BLaER1 treated with 17β-estradiol and CSF1 and Interleukin-3, amounts not matched to agents 10 nM and 100 nM (cell line): ENCODE measurements at regions not wholly inside any gene's neighbourhood (a gene's known extent, or its start where the extent isn't known, plus 50 kb on each side); places are given as distances from the start of the nearest gene placed in this dataset.

Experiments
- H3K27ac ChIP-seq, 11 experiments: shearing (Covaris generic); formaldehyde crosslinking; 2 replicates each; pipeline ENCODE4 v1.8.1; 2022
- H3K27me3 ChIP-seq, 11 experiments: shearing (Covaris generic); formaldehyde crosslinking; 2 replicates each; pipeline ENCODE4 v1.8.1; 2022
- H3K36me3 ChIP-seq, 11 experiments: shearing (Covaris generic); formaldehyde crosslinking; 2 replicates each; pipeline ENCODE4 v1.8.1; 2022
- H3K4me1 ChIP-seq, 10 experiments: shearing (Covaris generic); formaldehyde crosslinking; 2 replicates each; pipeline ENCODE4 v1.8.1; 2022
- H3K4me2 ChIP-seq, 11 experiments: shearing (Covaris generic); formaldehyde crosslinking; 2 replicates each; pipeline ENCODE4 v1.8.1; 2022
- H3K4me3 ChIP-seq, 10 experiments: shearing (Covaris generic); formaldehyde crosslinking; 2 replicates each; pipeline ENCODE4 v1.8.1; 2022
- H3K9ac ChIP-seq, 11 experiments: shearing (Covaris generic); formaldehyde crosslinking; 2 replicates each; pipeline ENCODE4 v1.8.1; 2022
- H3K9me3 ChIP-seq, 11 experiments: shearing (Covaris generic); formaldehyde crosslinking; replicated peaks in 1 of 11; 2 replicates each; pipeline ENCODE4 v1.8.1; 2022
- H4K20me1 ChIP-seq, 11 experiments: shearing (Covaris generic); formaldehyde crosslinking; 2 replicates each; pipeline ENCODE4 v1.8.1; 2022
- Cebpa-rat ChIP-seq, 11 experiments: shearing (Covaris generic); IDR thresholded peaks; 2 replicates each; pipeline ENCODE4 v1.8.1; 2022

- H3K9me3 ChIP-seq, result no peaks in the 10 kb centered on the region
- H3K36me3 ChIP-seq, result no peaks in the 10 kb centered on the region
- no peak overlapping the region for H3K4me3 ChIP-seq
- H3K9ac ChIP-seq, result no peak overlapping the region
- H3K27me3 ChIP-seq, result no peaks in the 10 kb centered on the region
- no peak overlapping the region for H3K4me2 ChIP-seq
- H3K27ac ChIP-seq, result no peak overlapping the region
- no peak for TF ChIP-seq Cebpa-rat (IDR thresholded peaks at IDR 0.05)
- H3K4me1 ChIP-seq, result peaks cover 0 to 4% (median 0%) of the 10 kb centered on the region in 10 experiments; a peak in 1 of 20 replicates
- no peaks in the 10 kb centered on the region for H4K20me1 ChIP-seq
Observed at GRCh38 chr12:75666126-75666938, 154.9 kb upstream of the KRR1 start.

GRCh38 chr12:75665216-75665615 is 153.8 kb upstream of the KRR1 start:
- Histone ChIP-seq H4K20me1 (no peaks in the 10 kb centered on the region), H3K9me3 (no peaks in the 10 kb centered on the region), H3K27ac (no peak overlapping the region), H3K4me3 (no peak overlapping the region), H3K27me3 (no peaks in the 10 kb centered on the region), H3K9ac (no peak overlapping the region), H3K36me3 (no peaks in the 10 kb centered on the region), H3K4me2 (no peak overlapping the region), H3K4me1 (0 out of 20 replicates have a peak, but pooled peaks cover 0 to under 1% (median 0%) of the 10 kb centered on the region in 10 experiments)
- TF ChIP-seq Cebpa-rat (IDR thresholded peaks at IDR 0.05), result no peak

- H3K4me1 ChIP-seq, result peaks cover 0 to 24% (median 0%) of the 10 kb centered on the region in 10 experiments; a peak in 7 of 20 replicates
- H3K27ac ChIP-seq, result no peak overlapping the region
- no peaks in the 10 kb centered on the region for H4K20me1 ChIP-seq
Observed at GRCh38 chr12:75662511-75663159, 151.2 kb upstream of the KRR1 start.

GRCh38 chr12:75661908-75662307 is 150.5 kb upstream of the KRR1 start:
- H3K27me3 ChIP-seq, result no peaks in the 10 kb centered on the region
- peaks cover 0 to 24% (median 0%) of the 10 kb centered on the region in 10 experiments; a peak in 7 of 20 replicates for H3K4me1 ChIP-seq
- H3K9me3 ChIP-seq, result no peaks in the 10 kb centered on the region
- no peaks in the 10 kb centered on the region for H3K36me3 ChIP-seq
- no peak overlapping the region for H3K9ac ChIP-seq
- H3K27ac ChIP-seq, result no peak overlapping the region
- H3K4me2 ChIP-seq, result no peak overlapping the region
- TF ChIP-seq Cebpa-rat (IDR thresholded peaks at IDR 0.05), result no peak
- H3K4me3 ChIP-seq, result no peak overlapping the region
- H4K20me1 ChIP-seq, result no peaks in the 10 kb centered on the region

More at GRCh38 chr12:75662511-75663159, 151.2 kb upstream of the KRR1 start:
- no peaks in the 10 kb centered on the region for H3K36me3 ChIP-seq
- no peak overlapping the region for H3K9ac ChIP-seq
- H3K4me2 ChIP-seq, result no peak overlapping the region
- no peaks in the 10 kb centered on the region for H3K27me3 ChIP-seq
- H3K4me3 ChIP-seq, result no peak overlapping the region
- TF ChIP-seq Cebpa-rat (IDR thresholded peaks at IDR 0.05), result no peak
- no peaks in the 10 kb centered on the region for H3K9me3 ChIP-seq

- Histone ChIP-seq H3K27ac (no peak overlapping the region), H3K27me3 (no peaks in the 10 kb centered on the region), H3K9me3 (no peaks in the 10 kb centered on the region), H3K36me3 (no peaks in the 10 kb centered on the region), H3K4me1 (peaks cover 0 to 24% (median 0%) of the 10 kb centered on the region in 10 experiments; a peak in 7 of 20 replicates), H3K4me2 (no peak overlapping the region), H4K20me1 (no peaks in the 10 kb centered on the region), H3K4me3 (no peak overlapping the region), H3K9ac (no peak overlapping the region)
- no peak for TF ChIP-seq Cebpa-rat (IDR thresholded peaks at IDR 0.05)
Observed at GRCh38 chr12:75660805-75661404, 149.5 kb upstream of the KRR1 start.

- H3K9ac ChIP-seq, result no peak overlapping the region
- TF ChIP-seq Cebpa-rat (IDR thresholded peaks at IDR 0.05), result no peak
- H3K27me3 ChIP-seq, result no peaks in the 10 kb centered on the region
- peaks cover 0 to 24% (median 0%) of the 10 kb centered on the region in 10 experiments; a peak in 7 of 20 replicates for H3K4me1 ChIP-seq
- H3K9me3 ChIP-seq, result no peaks in the 10 kb centered on the region
- H3K27ac ChIP-seq, result no peak overlapping the region
- no peak overlapping the region for H3K4me2 ChIP-seq
- no peak overlapping the region for H3K4me3 ChIP-seq
- H3K36me3 ChIP-seq, result no peaks in the 10 kb centered on the region
- no peaks in the 10 kb centered on the region for H4K20me1 ChIP-seq
Observed at GRCh38 chr12:75660107-75660530, 148.7 kb upstream of the KRR1 start.

GRCh38 chr12:75658901-75659823 is 147.8 kb upstream of the KRR1 start:
- peak overlapping the region in 5 of 11 experiments; percentile 1 to 62 (median 47); a peak in 7 of 22 replicates for H3K4me2 ChIP-seq
- H3K9me3 ChIP-seq, result no peaks in the 10 kb centered on the region

GRCh38 chr12:75658286-75658685 is 146.9 kb upstream of the KRR1 start:
- no peak for TF ChIP-seq Cebpa-rat (IDR thresholded peaks at IDR 0.05)
- peak overlapping the region in 4 of 11 experiments; percentile 7 to 62 (median 53); a peak in 6 of 22 replicates for H3K4me2 ChIP-seq
- no peak overlapping the region for H3K9ac ChIP-seq
- H3K9me3 ChIP-seq, result no peaks in the 10 kb centered on the region
- no peaks in the 10 kb centered on the region for H3K36me3 ChIP-seq
- peaks cover 0 to 24% (median 0%) of the 10 kb centered on the region in 10 experiments; a peak in 7 of 20 replicates for H3K4me1 ChIP-seq
- H3K27ac ChIP-seq, result no peak overlapping the region
- H3K27me3 ChIP-seq, result no peaks in the 10 kb centered on the region
- no peaks in the 10 kb centered on the region for H4K20me1 ChIP-seq
- H3K4me3 ChIP-seq, result no peak overlapping the region

More at GRCh38 chr12:75658901-75659823, 147.8 kb upstream of the KRR1 start:
- TF ChIP-seq Cebpa-rat (IDR thresholded peaks at IDR 0.05), result no peak
- no peak overlapping the region for H3K27ac ChIP-seq
- peaks cover 0 to 24% (median 0%) of the 10 kb centered on the region in 10 experiments; a peak in 7 of 20 replicates for H3K4me1 ChIP-seq
- no peaks in the 10 kb centered on the region for H4K20me1 ChIP-seq
- no peaks in the 10 kb centered on the region for H3K27me3 ChIP-seq
- H3K36me3 ChIP-seq, result no peaks in the 10 kb centered on the region
- no peak overlapping the region for H3K4me3 ChIP-seq
- H3K9ac ChIP-seq, result no peak overlapping the region
